ENCODE measurements at regions not wholly inside any gene's neighbourhood (a gene's known extent, or its start where the extent isn't known, plus 50 kb on each side); places are given as distances from the start of the nearest gene placed in this dataset.
"Not testable (repeated sequence)": the region's sequence is repeated elsewhere in the genome, so short reads cannot be mapped to it uniquely, and the experiment has no call there.

DNA sequence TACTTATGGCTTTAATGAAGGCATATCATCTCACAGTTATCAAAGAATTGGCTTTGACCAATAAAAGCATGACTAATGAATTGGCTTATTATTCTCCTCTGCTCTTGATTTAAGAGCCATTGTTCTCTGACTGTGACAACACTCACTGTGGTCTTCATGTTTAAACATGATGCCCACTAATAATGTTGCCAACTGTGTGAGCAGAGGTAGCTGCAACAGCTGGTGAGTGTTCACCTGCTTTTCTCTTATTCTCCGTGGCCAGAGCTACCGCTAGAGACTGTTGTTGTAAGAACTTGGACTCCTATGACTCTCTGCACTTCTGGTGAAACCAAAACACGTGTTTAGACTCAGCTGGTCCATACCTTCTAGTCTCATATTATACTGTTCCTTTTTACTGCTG lies 335.9 kb downstream of the XPNPEP1 start:
- no peak overlapping the region for H3K4me3 Mint-ChIP-seq
- H3K9me3 Mint-ChIP-seq (ENCODE audit: insufficient read depth): peaks cover 2% of the 10 kb centered on the region
- H3K79me2 ChIP-seq (ENCODE audit: control insufficient read depth, insufficient read depth, low read length): no peaks in the 10 kb centered on the region
- 60% methylated on average over 3 of the region's 3 CpGs for whole genome bisulfite sequencing (ENCODE audit: insufficient coverage)
- H3K27me3 Mint-ChIP-seq: no peaks in the 10 kb centered on the region
- no peak overlapping the region for H3K27ac Mint-ChIP-seq
- no peak for DNase-seq
- ATAC-seq (ENCODE audit: low read depth): no peak
- no peak overlapping the region for H3K9ac ChIP-seq (ENCODE audit: low read length)
- no peaks in the 10 kb centered on the region for H4K20me1 ChIP-seq (ENCODE audit: control insufficient read depth, insufficient read depth, low read length, poor library complexity, severe bottlenecking)
- H3K4me1 Mint-ChIP-seq: no peaks in the 10 kb centered on the region
- no peak overlapping the region for H3K4me2 ChIP-seq (replicated peaks; ENCODE audit: low read depth, low read length, poor library complexity, severe bottlenecking)
- H3K27me3 ChIP-seq (replicated peaks in 1 of 4; ENCODE audit: control extremely low read depth in 1 of 4, control insufficient read depth in 3 of 4, insufficient read depth in 4 of 4, low read length in 3 of 4): no peaks in the 10 kb centered on the region
- H3K36me3 ChIP-seq (replicated peaks in 1 of 2; ENCODE audit: control extremely low read depth in 1 of 2, control insufficient read depth in 1 of 2, extremely low read depth in 1 of 2, insufficient read depth in 2 of 2, low read length in 1 of 2): no peaks in the 10 kb centered on the region
- H3K27ac ChIP-seq (ENCODE audit: low read length in 2 of 2): no peak overlapping the region
- TF ChIP-seq, protein P1, sequence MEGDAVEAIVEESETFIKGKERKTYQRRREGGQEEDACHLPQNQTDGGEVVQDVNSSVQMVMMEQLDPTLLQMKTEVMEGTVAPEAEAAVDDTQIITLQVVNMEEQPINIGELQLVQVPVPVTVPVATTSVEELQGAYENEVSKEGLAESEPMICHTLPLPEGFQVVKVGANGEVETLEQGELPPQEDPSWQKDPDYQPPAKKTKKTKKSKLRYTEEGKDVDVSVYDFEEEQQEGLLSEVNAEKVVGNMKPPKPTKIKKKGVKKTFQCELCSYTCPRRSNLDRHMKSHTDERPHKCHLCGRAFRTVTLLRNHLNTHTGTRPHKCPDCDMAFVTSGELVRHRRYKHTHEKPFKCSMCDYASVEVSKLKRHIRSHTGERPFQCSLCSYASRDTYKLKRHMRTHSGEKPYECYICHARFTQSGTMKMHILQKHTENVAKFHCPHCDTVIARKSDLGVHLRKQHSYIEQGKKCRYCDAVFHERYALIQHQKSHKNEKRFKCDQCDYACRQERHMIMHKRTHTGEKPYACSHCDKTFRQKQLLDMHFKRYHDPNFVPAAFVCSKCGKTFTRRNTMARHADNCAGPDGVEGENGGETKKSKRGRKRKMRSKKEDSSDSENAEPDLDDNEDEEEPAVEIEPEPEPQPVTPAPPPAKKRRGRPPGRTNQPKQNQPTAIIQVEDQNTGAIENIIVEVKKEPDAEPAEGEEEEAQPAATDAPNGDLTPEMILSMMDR (IDR thresholded peaks at IDR 0.05): no peak
- TF ChIP-seq EZH2 (IDR thresholded peaks at IDR 0.05; ENCODE audit: borderline replicate concordance, insufficient read depth, low read depth, low read length, poor library complexity, severe bottlenecking): no peak
- H3K9me3 ChIP-seq (ENCODE audit: control extremely low read depth in 1 of 3, control insufficient read depth in 2 of 3, insufficient read depth in 1 of 3, low read length in 2 of 3): no peaks in the 10 kb centered on the region
- intact Hi-C loops (cut with micrococcal nuclease): no loop called here
- H3K4me3 ChIP-seq (ENCODE audit: control extremely low read depth in 1 of 5, extremely low read depth in 1 of 5, insufficient read depth in 1 of 5, low read depth in 2 of 5, low read length in 4 of 5): no peak overlapping the region
- no peaks in the 10 kb centered on the region for H3K4me1 ChIP-seq (ENCODE audit: control insufficient read depth in 2 of 2, insufficient read depth in 2 of 2, low read length in 2 of 2)
- POLR2A ChIA-PET: no interaction called here
- CTCF ChIA-PET: no interaction called here
- no peak overlapping the region for H2AFZ ChIP-seq (ENCODE audit: insufficient read depth, low read depth, low read length, poor library complexity, severe bottlenecking)

DNA sequence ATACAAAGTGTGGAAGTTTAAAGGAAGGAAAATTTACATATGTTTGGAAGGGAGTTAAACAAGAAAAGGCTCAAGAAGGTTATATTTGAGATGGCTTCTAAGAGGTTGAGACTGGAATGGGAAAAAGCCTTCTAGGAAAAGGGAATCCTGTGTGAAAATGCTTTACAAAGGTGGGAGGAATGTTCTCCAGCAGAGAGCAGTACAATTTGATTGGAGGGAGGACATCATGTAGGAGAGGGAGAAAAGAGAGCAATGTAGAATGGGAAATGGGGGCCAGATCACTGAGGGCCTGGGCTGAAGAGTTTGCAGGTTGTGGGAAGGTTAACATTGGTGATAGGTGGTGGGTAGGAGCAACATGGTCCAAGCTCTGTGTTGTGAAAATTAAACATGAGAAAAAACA lies 366.9 kb downstream of the XPNPEP1 start:
- DNase-seq (no peak), ATAC-seq (ENCODE audit: low read depth) (no peak)
- H3K79me2 ChIP-seq (ENCODE audit: control insufficient read depth, insufficient read depth, low read length): no peaks in the 10 kb centered on the region
- no peak overlapping the region for H3K4me3 ChIP-seq (ENCODE audit: control extremely low read depth in 1 of 5, extremely low read depth in 1 of 5, insufficient read depth in 1 of 5, low read depth in 2 of 5, low read length in 4 of 5)
- H3K27ac ChIP-seq (ENCODE audit: low read length in 2 of 2): no peak overlapping the region
- H3K9ac ChIP-seq (ENCODE audit: low read length): no peak overlapping the region
- no peak for TF ChIP-seq EZH2 (IDR thresholded peaks at IDR 0.05; ENCODE audit: borderline replicate concordance, insufficient read depth, low read depth, low read length, poor library complexity, severe bottlenecking)
- TF ChIP-seq, protein P1 (IDR thresholded peaks at IDR 0.05): no peak
- no peaks in the 10 kb centered on the region for H4K20me1 ChIP-seq (ENCODE audit: control insufficient read depth, insufficient read depth, low read length, poor library complexity, severe bottlenecking)
- no peak overlapping the region for H3K4me2 ChIP-seq (replicated peaks; ENCODE audit: low read depth, low read length, poor library complexity, severe bottlenecking)
- H3K9me3 ChIP-seq (ENCODE audit: control extremely low read depth in 1 of 3, control insufficient read depth in 2 of 3, insufficient read depth in 1 of 3, low read length in 2 of 3): peaks cover 0 to 2% (median 1%) of the 10 kb centered on the region in 3 donors
- no peak overlapping the region for H3K4me3 Mint-ChIP-seq
- ChIA-PET CTCF (no interaction called here), POLR2A (no interaction called here)
- intact Hi-C loops (cut with micrococcal nuclease): no loop called here
- H3K27me3 Mint-ChIP-seq: no peaks in the 10 kb centered on the region
- H3K4me1 Mint-ChIP-seq: no peaks in the 10 kb centered on the region
- no peak overlapping the region for H2AFZ ChIP-seq (ENCODE audit: insufficient read depth, low read depth, low read length, poor library complexity, severe bottlenecking)
- H3K27me3 ChIP-seq (replicated peaks in 1 of 4; ENCODE audit: control extremely low read depth in 1 of 4, control insufficient read depth in 3 of 4, insufficient read depth in 4 of 4, low read length in 3 of 4): no peaks in the 10 kb centered on the region
- H3K4me1 ChIP-seq (ENCODE audit: control insufficient read depth in 2 of 2, insufficient read depth in 2 of 2, low read length in 2 of 2): no peaks in the 10 kb centered on the region
- H3K27ac Mint-ChIP-seq: no peak overlapping the region
- no peaks in the 10 kb centered on the region for H3K36me3 ChIP-seq (replicated peaks in 1 of 2; ENCODE audit: control extremely low read depth in 1 of 2, control insufficient read depth in 1 of 2, extremely low read depth in 1 of 2, insufficient read depth in 2 of 2, low read length in 1 of 2)
- no peaks in the 10 kb centered on the region for H3K9me3 Mint-ChIP-seq (ENCODE audit: insufficient read depth)

DNA sequence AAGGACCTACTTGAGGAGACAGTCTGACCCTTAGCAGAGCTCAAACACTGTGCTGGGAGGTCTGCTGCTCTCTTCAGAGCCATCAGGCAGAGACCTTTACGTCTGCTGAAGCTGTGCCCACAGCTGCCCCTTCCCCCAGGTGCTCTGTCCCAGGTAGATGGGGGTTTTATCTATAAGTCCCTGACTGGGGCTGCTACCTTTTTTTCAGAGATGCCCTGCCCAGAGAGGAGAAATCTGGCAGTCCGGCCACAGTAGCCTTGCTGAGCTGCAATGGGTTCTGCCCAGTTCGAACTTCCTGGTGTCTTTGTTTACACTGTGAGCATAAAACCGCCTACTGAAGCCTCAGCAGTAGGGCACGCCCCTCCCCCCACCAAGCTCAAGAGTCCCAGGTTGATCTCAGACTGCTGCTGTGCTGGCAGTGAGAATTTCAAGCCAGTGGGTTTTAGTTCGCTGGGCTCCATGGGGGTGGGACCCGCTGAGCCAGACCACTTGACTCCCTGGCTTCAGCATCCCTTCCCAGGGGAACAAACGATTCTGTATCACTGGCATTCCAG lies 381.2 kb downstream of the XPNPEP1 start:
- H3K9me3 Mint-ChIP-seq (ENCODE audit: insufficient read depth); H3K4me1 ChIP-seq (ENCODE audit: control insufficient read depth in 2 of 2, insufficient read depth in 2 of 2, low read length in 2 of 2); H3K4me1 Mint-ChIP-seq; intact Hi-C loops (cut with micrococcal nuclease); DNase-seq; H4K20me1 ChIP-seq (ENCODE audit: control insufficient read depth, insufficient read depth, low read length, poor library complexity, severe bottlenecking); H3K36me3 ChIP-seq (replicated peaks in 1 of 2; ENCODE audit: control extremely low read depth in 1 of 2, control insufficient read depth in 1 of 2, extremely low read depth in 1 of 2, insufficient read depth in 2 of 2, low read length in 1 of 2); H3K27ac ChIP-seq (ENCODE audit: low read length in 2 of 2); H3K27ac Mint-ChIP-seq; H3K4me3 Mint-ChIP-seq; CTCF ChIA-PET; H3K79me2 ChIP-seq (ENCODE audit: control insufficient read depth, insufficient read depth, low read length); POLR2A ChIA-PET; H3K4me3 ChIP-seq (ENCODE audit: control extremely low read depth in 1 of 5, extremely low read depth in 1 of 5, insufficient read depth in 1 of 5, low read depth in 2 of 5, low read length in 4 of 5); H2AFZ ChIP-seq (ENCODE audit: insufficient read depth, low read depth, low read length, poor library complexity, severe bottlenecking); H3K27me3 Mint-ChIP-seq; H3K27me3 ChIP-seq (replicated peaks in 1 of 4; ENCODE audit: control extremely low read depth in 1 of 4, control insufficient read depth in 3 of 4, insufficient read depth in 4 of 4, low read length in 3 of 4); ATAC-seq (ENCODE audit: low read depth); H3K9ac ChIP-seq (ENCODE audit: low read length); H3K4me2 ChIP-seq (replicated peaks; ENCODE audit: low read depth, low read length, poor library complexity, severe bottlenecking): not testable (repeated sequence)
- H3K9me3 ChIP-seq (ENCODE audit: control extremely low read depth in 1 of 3, control insufficient read depth in 2 of 3, insufficient read depth in 1 of 3, low read length in 2 of 3): peaks cover 0 to 11% (median 0%) of the 10 kb centered on the region in 3 donors
- WGBS (ENCODE audit: insufficient coverage): 69% methylated on average over 8 of the region's 8 CpGs

Data from B cell (primary cell).